Activated CD4-positive, alpha-beta T cell treated with anti-CD3 and anti-CD28 coated beads for 36 hours (primary cell): ENCODE measurements at regions not wholly inside any gene's neighbourhood (a gene's known extent, or its start where the extent isn't known, plus 50 kb on each side); places are given as distances from the start of the nearest gene placed in this dataset.

Experiments used
- ATAC-seq: fragments of 200-7000 bp; cut with Tn5 transposase; one replicate; pipeline ENCODE4 v1.10.0; 2021; ENCODE audit warnings: mild to moderate bottlenecking, moderate library complexity
- CTCF ChIA-PET: fragments of 350-600 bp; sonication (Branson Sonifier 250); formaldehyde crosslinking; loops from one replicate; lab custom pipeline; 2021; ENCODE audit warnings: antibody characterized with exemption; lab: Charles Lee
- POLR2A ChIA-PET: fragments of 350-600 bp; sonication (Branson Sonifier 250); formaldehyde crosslinking; loops from one replicate; lab custom pipeline; 2021; ENCODE audit warnings: antibody characterized with exemption, inconsistent platforms; lab: Charles Lee
- DNase-seq: peaks from one replicate; pipeline ENCODE4 v3.0.0-alpha.2; 2020
- H3K27ac Mint-ChIP-seq: one replicate; pipeline ENCODE4 v1.8.0; 2021; ENCODE audit warnings: mixed read lengths
- H3K27me3 Mint-ChIP-seq: one replicate; pipeline ENCODE4 v1.8.0; 2021; ENCODE audit warnings: mixed read lengths
- H3K36me3 Mint-ChIP-seq: one replicate; pipeline ENCODE4 v1.8.0; 2021; ENCODE audit warnings: low read depth, mixed read lengths
- H3K4me1 Mint-ChIP-seq: one replicate; pipeline ENCODE4 v1.8.0; 2021; ENCODE audit warnings: mixed read lengths
- H3K4me3 Mint-ChIP-seq: one replicate; pipeline ENCODE4 v1.8.0; 2021; ENCODE audit warnings: mild to moderate bottlenecking, moderate library complexity, mixed read lengths
- H3K9me3 Mint-ChIP-seq: one replicate; pipeline ENCODE4 v1.8.0; 2021; ENCODE audit warnings: low read depth, mixed read lengths
- intact Hi-C, 2 experiments: fragments of 100-400 bp; cut with DNase I in 1 of 2; cut with micrococcal nuclease in 1 of 2; formaldehyde crosslinking; loops; one replicate each; pipeline versions ENCODE4 v1.14.2 to v1.15.1; 2022 to 2024; cut with DNase I, micrococcal nuclease

- no peak for DNase-seq
- intact Hi-C loops = no loop called here
- no peak for ATAC-seq
- Mint-ChIP-seq H3K36me3 (no peaks in the 10 kb centered on the region), H3K9me3 (no peaks in the 10 kb centered on the region), H3K4me1 (peaks cover 5% of the 10 kb centered on the region), H3K4me3 (no peak overlapping the region), H3K27ac (no peak overlapping the region), H3K27me3 (peaks cover 31% of the 10 kb centered on the region)
- CTCF ChIA-PET = no interaction called here
- POLR2A ChIA-PET = no interaction called here
Measured at GRCh38 chr14:76307786-76308780, 67.9 kb upstream of the ESRRB start.

- POLR2A ChIA-PET = no interaction called here
- peaks cover 30% of the 10 kb centered on the region for H3K27me3 Mint-ChIP-seq
- H3K9me3 Mint-ChIP-seq = no peaks in the 10 kb centered on the region
- intact Hi-C loops = no loop called here
- peaks cover 5% of the 10 kb centered on the region for H3K4me1 Mint-ChIP-seq
- ATAC-seq (no peak), DNase-seq (no peak)
- no peak overlapping the region for H3K4me3 Mint-ChIP-seq
- H3K36me3 Mint-ChIP-seq = no peaks in the 10 kb centered on the region
- no peak overlapping the region for H3K27ac Mint-ChIP-seq
- CTCF ChIA-PET = no interaction called here
Measured at GRCh38 chr14:76309572-76310162, 66.3 kb upstream of the ESRRB start.

- DNase-seq (no peak), ATAC-seq (no peak)
- POLR2A ChIA-PET = interaction anchor here (0.6 kb wide), 1 partner anchor 357 kb away, joined by 3 read pairs; no protein-coding TSS in a partner anchor
- Mint-ChIP-seq H3K36me3 (no peaks in the 10 kb centered on the region), H3K9me3 (no peaks in the 10 kb centered on the region), H3K27ac (no peak overlapping the region), H3K4me3 (no peak overlapping the region), H3K4me1 (peaks cover 5% of the 10 kb centered on the region), H3K27me3 (peaks cover 31% of the 10 kb centered on the region)
- intact Hi-C loops = no loop called here
- CTCF ChIA-PET = no interaction called here
Measured at GRCh38 chr14:76311079-76311758, 64.7 kb upstream of the ESRRB start.

DNA sequence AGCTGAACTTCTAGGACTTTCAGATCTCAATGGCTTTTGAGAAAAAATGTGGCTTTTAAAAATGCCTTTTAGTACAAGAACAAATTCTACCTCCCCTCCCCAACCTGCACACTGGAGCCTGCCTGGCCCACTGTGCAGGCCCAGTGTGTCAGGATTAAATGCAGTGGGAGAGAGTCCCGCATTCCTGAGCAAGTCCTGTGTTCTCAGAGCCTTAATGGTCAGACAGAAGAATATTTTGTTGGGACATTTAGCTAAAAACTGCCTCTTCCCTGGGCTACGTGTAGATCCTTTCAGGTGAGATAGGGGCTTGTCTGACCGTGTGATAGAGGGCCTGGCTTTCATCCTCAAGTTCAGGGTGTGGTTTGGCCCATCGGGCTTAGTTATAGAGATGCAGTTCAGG lies 63.1 kb upstream of the ESRRB start:
- ChIA-PET POLR2A (no interaction called here), CTCF (interaction anchor here (0.6 to 0.9 kb wide), 3 partner anchors 10 to 605 kb away, joined by 3 to 4 read pairs (median 3); no protein-coding TSS in a partner anchor)
- intact Hi-C loops = no loop called here
- H3K4me3 Mint-ChIP-seq = no peak overlapping the region
- no peaks in the 10 kb centered on the region for H3K9me3 Mint-ChIP-seq
- ATAC-seq (no peak), DNase-seq (no peak)
- H3K27ac Mint-ChIP-seq = no peak overlapping the region
- H3K4me1 Mint-ChIP-seq = peaks cover 5% of the 10 kb centered on the region
- H3K36me3 Mint-ChIP-seq = no peaks in the 10 kb centered on the region
- H3K27me3 Mint-ChIP-seq = peaks cover 29% of the 10 kb centered on the region

DNA sequence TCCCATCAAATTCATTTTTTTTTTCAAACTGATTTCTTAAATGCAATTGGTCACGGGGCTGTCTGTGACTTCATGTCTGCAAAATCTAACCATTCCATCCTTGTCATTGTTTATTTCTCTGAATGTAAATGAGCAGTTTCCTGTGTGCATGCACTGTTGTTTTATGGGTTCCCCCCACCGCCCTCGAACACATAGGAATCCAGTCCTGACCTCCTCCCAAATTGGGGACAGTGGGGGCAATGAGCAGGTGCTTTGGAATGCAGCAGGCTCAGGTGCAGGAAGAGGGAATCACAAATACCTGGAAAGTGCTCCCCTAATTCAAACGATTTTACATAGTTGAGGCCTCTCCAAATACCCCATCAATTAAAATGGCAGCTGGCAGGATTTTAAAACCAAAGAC lies 62.6 kb upstream of the ESRRB start:
- no peaks in the 10 kb centered on the region for H3K9me3 Mint-ChIP-seq
- H3K27ac Mint-ChIP-seq = no peak overlapping the region
- CTCF ChIA-PET = interaction anchor here (0.9 kb wide), 2 partner anchors 10 to 18 kb away, joined by 3 read pairs; no protein-coding TSS in a partner anchor
- POLR2A ChIA-PET = no interaction called here
- H3K4me1 Mint-ChIP-seq = peaks cover 5% of the 10 kb centered on the region
- ATAC-seq = no peak
- peaks cover 25% of the 10 kb centered on the region for H3K27me3 Mint-ChIP-seq
- DNase-seq = no peak
- H3K36me3 Mint-ChIP-seq = no peaks in the 10 kb centered on the region
- no peak overlapping the region for H3K4me3 Mint-ChIP-seq
- intact Hi-C loops = no loop called here

DNA sequence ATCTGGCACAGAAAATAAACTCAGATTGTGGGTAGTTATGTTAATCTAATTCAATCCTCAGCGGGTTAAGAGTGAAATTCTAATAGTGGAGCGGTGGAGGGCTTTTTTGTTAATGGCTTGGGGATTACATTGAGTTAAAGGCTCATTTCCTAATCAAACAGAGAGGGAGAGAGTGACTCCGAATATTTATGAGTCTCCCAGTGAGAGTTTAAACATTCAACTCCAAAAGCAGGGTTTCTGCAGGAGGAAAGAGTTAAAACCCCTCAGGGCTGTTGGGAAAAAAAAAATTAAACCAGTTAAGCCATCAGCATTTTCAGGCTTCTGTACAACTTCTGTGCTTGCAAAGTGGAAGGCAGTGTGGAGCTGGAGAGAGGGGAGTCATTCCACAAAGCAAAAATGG lies 62.1 kb upstream of the ESRRB start:
- Mint-ChIP-seq H3K27me3 (peaks cover 24% of the 10 kb centered on the region), H3K9me3 (no peaks in the 10 kb centered on the region), H3K4me3 (no peak overlapping the region), H3K36me3 (no peaks in the 10 kb centered on the region), H3K4me1 (peaks cover 5% of the 10 kb centered on the region), H3K27ac (no peak overlapping the region)
- ATAC-seq = no peak
- CTCF ChIA-PET = interaction anchor here (0.9 kb wide), 1 partner anchor 18 kb away, joined by 3 read pairs; no protein-coding TSS in a partner anchor
- POLR2A ChIA-PET = no interaction called here
- DNase-seq = no peak
- intact Hi-C loops = no loop called here

GRCh38 chr14:76314521-76315034 lies 61.4 kb upstream of the ESRRB start:
- H3K4me3 Mint-ChIP-seq = no peak overlapping the region
- ATAC-seq (no peak), DNase-seq (no peak)
- H3K36me3 Mint-ChIP-seq = no peaks in the 10 kb centered on the region
- no peak overlapping the region for H3K27ac Mint-ChIP-seq
- H3K9me3 Mint-ChIP-seq = no peaks in the 10 kb centered on the region
- H3K4me1 Mint-ChIP-seq = peaks cover 5% of the 10 kb centered on the region
- peaks cover 20% of the 10 kb centered on the region for H3K27me3 Mint-ChIP-seq
- ChIA-PET POLR2A (no interaction called here), CTCF (interaction anchor here (0.6 kb wide), 1 partner anchor 534 kb away, joined by 4 read pairs; no protein-coding TSS in a partner anchor)
- intact Hi-C loops = no loop called here

DNA sequence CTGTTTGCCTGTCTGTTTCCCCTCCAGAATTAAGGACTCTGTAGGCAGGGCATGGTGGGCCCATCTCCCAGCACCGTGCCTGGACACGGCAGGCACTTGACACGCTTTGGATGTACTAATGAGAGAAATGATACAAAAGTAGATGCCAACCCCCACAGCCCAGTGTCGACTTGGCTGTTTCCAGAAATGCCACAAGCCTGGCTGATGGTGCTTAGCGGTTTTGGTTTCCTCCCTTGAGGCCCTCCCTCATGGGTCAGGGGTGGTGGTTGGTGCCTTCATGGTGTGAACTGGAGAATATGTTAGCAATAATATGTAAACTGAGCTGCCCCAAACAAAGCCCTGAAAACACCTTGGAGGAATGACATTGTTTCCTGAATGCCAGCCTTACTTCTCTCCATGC lies 55.5 kb upstream of the ESRRB start:
- POLR2A ChIA-PET = no interaction called here
- H3K4me3 Mint-ChIP-seq = no peak overlapping the region
- CTCF ChIA-PET = no interaction called here
- H3K27ac Mint-ChIP-seq = no peak overlapping the region
- peaks cover 3% of the 10 kb centered on the region for H3K27me3 Mint-ChIP-seq
- H3K4me1 Mint-ChIP-seq = no peaks in the 10 kb centered on the region
- intact Hi-C loops = no loop called here
- H3K36me3 Mint-ChIP-seq = no peaks in the 10 kb centered on the region
- no peak for DNase-seq
- no peak for ATAC-seq
- no peaks in the 10 kb centered on the region for H3K9me3 Mint-ChIP-seq

- POLR2A ChIA-PET = no interaction called here
- Mint-ChIP-seq H3K9me3 (no peaks in the 10 kb centered on the region), H3K36me3 (no peaks in the 10 kb centered on the region), H3K4me3 (no peak overlapping the region), H3K27ac (no peak overlapping the region), H3K27me3 (peaks cover 3% of the 10 kb centered on the region), H3K4me1 (no peaks in the 10 kb centered on the region)
- ATAC-seq (no peak), DNase-seq (no peak)
- CTCF ChIA-PET = no interaction called here
- intact Hi-C loops = no loop called here
Measured at GRCh38 chr14:76320975-76321374, 55.0 kb upstream of the ESRRB start.

GRCh38 chr14:76322594-76323220 lies 53.2 kb upstream of the ESRRB start:
- intact Hi-C loops = no loop called here
- DNase-seq = no peak
- no peak for ATAC-seq
- peaks cover 9% of the 10 kb centered on the region for H3K27me3 Mint-ChIP-seq
- POLR2A ChIA-PET = no interaction called here
- H3K4me3 Mint-ChIP-seq = no peak overlapping the region
- no peak overlapping the region for H3K27ac Mint-ChIP-seq
- CTCF ChIA-PET = no interaction called here
- no peaks in the 10 kb centered on the region for H3K4me1 Mint-ChIP-seq
- no peaks in the 10 kb centered on the region for H3K9me3 Mint-ChIP-seq
- no peaks in the 10 kb centered on the region for H3K36me3 Mint-ChIP-seq
